Erythroblast (primary cell): ENCODE measurements at regions not wholly inside any gene's neighbourhood (a gene's known extent, or its start where the extent isn't known, plus 50 kb on each side); places are given as distances from the start of the nearest gene placed in this dataset.

Experiments
- GATA1 ChIP-seq: IDR thresholded peaks from 2 replicates; pipeline ENCODE4 v1.6.1; 2011; ENCODE audit warnings: low read depth, mild to moderate bottlenecking, control low read depth, low read length, moderate library complexity
- POLR2A ChIP-seq: IDR thresholded peaks from 2 replicates; pipeline ENCODE4 v1.6.1; 2011; ENCODE audit warnings: mild to moderate bottlenecking, low read length

GRCh38 chr14:105846312-105846711, 319.9 kb downstream of the TMEM121 start:
- TF ChIP-seq POLR2A: no peak
- no peak for TF ChIP-seq GATA1
